Psoas muscle (tissue), 7 donors: ENCODE measurements at regions not wholly inside any gene's neighbourhood (a gene's known extent, or its start where the extent isn't known, plus 50 kb on each side); places are given as distances from the start of the nearest gene placed in this dataset.
"Not testable (repeated sequence)": the region's sequence is repeated elsewhere in the genome, so short reads cannot be mapped to it uniquely, and the experiment has no call there.

ENCODE experiments used
- ATAC-seq, 4 donors: fragments of 200-7000 bp; cut with Tn5 transposase; one replicate each; pipeline ENCODE4 v1.9.1; 2020; ENCODE audit warnings: moderate library complexity in 3 of 4, mild to moderate bottlenecking in 2 of 4
- DNase-seq, 2 donors: peaks; one replicate each; pipeline ENCODE4 v3.0.0-alpha.2; 2020
- H3K27ac ChIP-seq: fragments of 200-600 bp; one replicate; pipeline ENCODE4 v1.8.0; 2022
- H3K27me3 ChIP-seq, 3 donors: fragments of 200-600 bp in 1 of 3; one replicate each; pipeline versions ENCODE4 v1.6.1 to v1.8.0; 2013 to 2022; ENCODE audit warnings: low read length in 2 of 3, mild to moderate bottlenecking in 2 of 3, moderate library complexity in 1 of 3; ENCODE audit not compliant: insufficient read depth in 3 of 3
- H3K36me3 ChIP-seq, 2 donors: fragments of 200-600 bp in 1 of 2; one replicate each; pipeline versions ENCODE4 v1.6.1 to v1.8.0; 2013 to 2022; ENCODE audit warnings: low read depth in 1 of 2, mild to moderate bottlenecking in 1 of 2, moderate library complexity in 1 of 2; ENCODE audit not compliant: insufficient read depth in 1 of 2
- H3K4me1 ChIP-seq: fragments of 200-600 bp; one replicate; pipeline ENCODE4 v1.8.0; 2022
- H3K4me3 ChIP-seq: fragments of 200-600 bp; one replicate; pipeline ENCODE4 v1.8.0; 2022; ENCODE audit warnings: mild to moderate bottlenecking
- H3K9me3 ChIP-seq: fragments of 200-600 bp; one replicate; pipeline ENCODE4 v1.8.0; 2022
- CTCF ChIP-seq: fragments of 200-600 bp; IDR thresholded peaks from one replicate; pipeline ENCODE4 v1.8.0; 2022; ENCODE audit warnings: antibody characterized with exemption
- WGBS, 3 donors: extraction: QIAGEN DNeasy Blood & Tissue Kit; methylation state at CpG; one replicate each; pipeline versions ENCODE4 v1.1.6 to v1.1.7; 2013; 5-methylcytosine and 5-hydroxymethylcytosine counted together
- intact Hi-C, 2 donors: fragments of 100-400 bp; cut with DNase I; formaldehyde crosslinking; loops; one replicate each; pipeline versions ENCODE4 v1.11.0 to v1.14.2; 2022
- donor health status: healthy with polysubstance abuse.
- donor health status: DM: no; HTN: no; CAD: no; lungs with moderate emphysema.
- donor health status: Bipolar disorder and iron deficiency.
- donor health status: healthy.
- donor health status: DM: yes; HTN: yes; CAD: no.
- donor health status: DM: no; HTN: no; CAD: no.
- donor health status: DM: yes; HTN: yes; CAD: no.

GRCh38 chr21:35521852-35522505, 472.9 kb upstream of the RUNX1 start:
- no peak for TF ChIP-seq CTCF
- 90 to 91% (median 91%) methylated on average over 10 of the region's 10 CpGs for WGBS, 3 donors
- H3K36me3 ChIP-seq = no peaks in the 10 kb centered on the region
- H3K4me3 ChIP-seq = no peak overlapping the region
- H3K9me3 ChIP-seq = no peaks in the 10 kb centered on the region
- ATAC-seq (no peak), DNase-seq (no peak)
- intact Hi-C loops = no loop called here
- H3K4me1 ChIP-seq = no peaks in the 10 kb centered on the region
- H3K27me3 ChIP-seq = no peaks in the 10 kb centered on the region
- no peak overlapping the region for H3K27ac ChIP-seq

- WGBS, 3 donors = 86 to 94% (median 91%) methylated on average over 4 of the region's 4 CpGs
These were observed 472.2 kb upstream of the RUNX1 start for GRCh38 chr21:35521293-35521692.

GRCh38 chr21:35520856-35521255, 471.8 kb upstream of the RUNX1 start:
- intact Hi-C loops = no loop called here
- no peak for TF ChIP-seq CTCF
- Histone ChIP-seq H3K9me3 (no peaks in the 10 kb centered on the region), H3K4me1 (no peaks in the 10 kb centered on the region), H3K4me3 (no peak overlapping the region), H3K27ac (no peak overlapping the region), H3K36me3 (no peaks in the 10 kb centered on the region), H3K27me3 (no peaks in the 10 kb centered on the region)
- ATAC-seq = no peak
- DNase-seq = no peak
- WGBS, 3 donors = 90 to 93% (median 92%) methylated on average over 1 of the region's 1 CpG

More at GRCh38 chr21:35521293-35521692, 472.2 kb upstream of the RUNX1 start:
- H3K27ac ChIP-seq = no peak overlapping the region
- no peaks in the 10 kb centered on the region for H3K36me3 ChIP-seq
- TF ChIP-seq CTCF = no peak
- H3K4me3 ChIP-seq = no peak overlapping the region
- no peaks in the 10 kb centered on the region for H3K4me1 ChIP-seq
- intact Hi-C loops = no loop called here
- H3K9me3 ChIP-seq = no peaks in the 10 kb centered on the region
- DNase-seq (no peak), ATAC-seq (no peak)
- H3K27me3 ChIP-seq = no peaks in the 10 kb centered on the region

GRCh38 chr21:35520302-35520701, 471.2 kb upstream of the RUNX1 start:
- Histone ChIP-seq H3K4me1 (no peaks in the 10 kb centered on the region), H3K36me3 (no peaks in the 10 kb centered on the region), H3K27ac (no peak overlapping the region), H3K27me3 (no peaks in the 10 kb centered on the region), H3K4me3 (no peak overlapping the region), H3K9me3 (no peaks in the 10 kb centered on the region)
- ATAC-seq = no peak
- intact Hi-C loops = no loop called here
- WGBS, 3 donors = 54 to 65% (median 61%) methylated on average over 8 of the region's 8 CpGs
- no peak for DNase-seq
- TF ChIP-seq CTCF = no peak

- no peaks in the 10 kb centered on the region for H3K36me3 ChIP-seq
- TF ChIP-seq CTCF = no peak
- DNase-seq (no peak), ATAC-seq (no peak)
- no peak overlapping the region for H3K27ac ChIP-seq
- no peaks in the 10 kb centered on the region for H3K9me3 ChIP-seq
- no peak overlapping the region for H3K4me3 ChIP-seq
- intact Hi-C loops = no loop called here
- WGBS, 3 donors = 71 to 72% (median 71%) methylated on average over 6 of the region's 6 CpGs
- H3K27me3 ChIP-seq = no peaks in the 10 kb centered on the region
- H3K4me1 ChIP-seq = no peaks in the 10 kb centered on the region
These were observed 468.8 kb upstream of the RUNX1 start for GRCh38 chr21:35517865-35518264.

- H3K4me1 ChIP-seq, H3K27me3 ChIP-seq, H3K27ac ChIP-seq, intact Hi-C loops, ATAC-seq, H3K9me3 ChIP-seq, DNase-seq, H3K36me3 ChIP-seq, H3K4me3 ChIP-seq: not testable (repeated sequence)
- WGBS, 3 donors = 92 to 100% (median 95%) methylated on average over 2 of the region's 2 CpGs
These were observed 467.2 kb upstream of the RUNX1 start for GRCh38 chr21:35516292-35516691.
